ENCODE measurements at regions not wholly inside any gene's neighbourhood (a gene's known extent, or its start where the extent isn't known, plus 50 kb on each side); places are given as distances from the start of the nearest gene placed in this dataset.

- TF ChIP-seq, protein P1, sequence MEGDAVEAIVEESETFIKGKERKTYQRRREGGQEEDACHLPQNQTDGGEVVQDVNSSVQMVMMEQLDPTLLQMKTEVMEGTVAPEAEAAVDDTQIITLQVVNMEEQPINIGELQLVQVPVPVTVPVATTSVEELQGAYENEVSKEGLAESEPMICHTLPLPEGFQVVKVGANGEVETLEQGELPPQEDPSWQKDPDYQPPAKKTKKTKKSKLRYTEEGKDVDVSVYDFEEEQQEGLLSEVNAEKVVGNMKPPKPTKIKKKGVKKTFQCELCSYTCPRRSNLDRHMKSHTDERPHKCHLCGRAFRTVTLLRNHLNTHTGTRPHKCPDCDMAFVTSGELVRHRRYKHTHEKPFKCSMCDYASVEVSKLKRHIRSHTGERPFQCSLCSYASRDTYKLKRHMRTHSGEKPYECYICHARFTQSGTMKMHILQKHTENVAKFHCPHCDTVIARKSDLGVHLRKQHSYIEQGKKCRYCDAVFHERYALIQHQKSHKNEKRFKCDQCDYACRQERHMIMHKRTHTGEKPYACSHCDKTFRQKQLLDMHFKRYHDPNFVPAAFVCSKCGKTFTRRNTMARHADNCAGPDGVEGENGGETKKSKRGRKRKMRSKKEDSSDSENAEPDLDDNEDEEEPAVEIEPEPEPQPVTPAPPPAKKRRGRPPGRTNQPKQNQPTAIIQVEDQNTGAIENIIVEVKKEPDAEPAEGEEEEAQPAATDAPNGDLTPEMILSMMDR (conservative IDR thresholded peaks at IDR 0.05; ENCODE audit: low read depth, low read length), result no peak
- DNase-seq (ENCODE audit: low read depth), result no peak
- H3K4me3 ChIP-seq (ENCODE audit: low read depth, low read length), result no peak overlapping the region
These were observed 68.4 kb upstream of the TOPAZ1 start for GRCh38 chr3:44173263-44173662.

GRCh38 chr3:44175070-44175469 lies 66.6 kb upstream of the TOPAZ1 start:
- DNase-seq (ENCODE audit: low read depth), result no peak
- TF ChIP-seq, protein P1 (conservative IDR thresholded peaks at IDR 0.05; ENCODE audit: low read depth, low read length), result no peak
- H3K4me3 ChIP-seq (ENCODE audit: low read depth, low read length), result no peak overlapping the region

- DNase-seq (ENCODE audit: low read depth), result no peak
- TF ChIP-seq, protein P1 (conservative IDR thresholded peaks at IDR 0.05; ENCODE audit: low read depth, low read length), result no peak
- H3K4me3 ChIP-seq (ENCODE audit: low read depth, low read length), result no peak overlapping the region
These were observed 62.4 kb upstream of the TOPAZ1 start for GRCh38 chr3:44179246-44179645.

DNA sequence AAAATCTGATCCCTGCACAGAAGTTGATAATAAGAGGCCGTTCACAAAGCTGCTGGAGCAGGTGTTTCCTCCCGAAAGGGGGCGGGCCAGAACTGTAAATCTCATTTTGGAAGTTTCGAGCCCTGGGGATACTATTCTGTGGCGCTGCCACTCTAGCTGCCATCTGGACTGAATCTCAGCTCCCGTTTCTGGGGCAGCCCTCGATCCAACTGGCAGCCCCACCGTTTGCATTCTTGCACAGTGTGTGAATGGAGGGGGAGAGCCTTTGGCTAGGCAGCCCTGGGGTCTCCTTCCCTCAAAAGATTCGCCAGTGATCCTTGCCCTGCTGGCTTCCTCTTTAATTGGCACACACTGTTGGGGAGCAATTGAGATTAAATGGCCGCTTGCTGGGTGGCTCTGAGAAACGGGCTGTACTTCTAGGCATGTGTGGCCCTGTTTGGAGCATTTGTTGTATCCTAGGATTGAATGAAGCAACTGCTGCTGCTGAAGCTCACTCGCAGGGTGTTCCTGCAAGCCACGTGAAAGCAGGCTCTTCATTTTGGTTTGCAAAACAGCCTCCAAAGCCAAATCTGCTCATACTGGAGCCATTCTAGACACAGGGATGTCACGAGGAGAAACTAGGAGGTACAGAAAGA lies 57.2 kb upstream of the TOPAZ1 start:
- TF ChIP-seq, protein P1 (conservative IDR thresholded peaks at IDR 0.05; ENCODE audit: low read depth, low read length), result no peak
- no peak overlapping the region for H3K4me3 ChIP-seq (ENCODE audit: low read depth, low read length)
- no peak for DNase-seq (ENCODE audit: low read depth)

- no peak overlapping the region for H3K4me3 ChIP-seq (ENCODE audit: low read depth, low read length)
- TF ChIP-seq, protein P1 (conservative IDR thresholded peaks at IDR 0.05; ENCODE audit: low read depth, low read length), result no peak
- DNase-seq (ENCODE audit: low read depth), result no peak
These were observed 56.2 kb upstream of the TOPAZ1 start for GRCh38 chr3:44185396-44185915.

GRCh38 chr3:44186111-44186672 lies 55.5 kb upstream of the TOPAZ1 start:
- DNase-seq (ENCODE audit: low read depth), result no peak
- no peak overlapping the region for H3K4me3 ChIP-seq (ENCODE audit: low read depth, low read length)
- TF ChIP-seq, protein P1 (conservative IDR thresholded peaks at IDR 0.05; ENCODE audit: low read depth, low read length), result no peak

- TF ChIP-seq, protein P1 (conservative IDR thresholded peaks at IDR 0.05; ENCODE audit: low read depth, low read length), result no peak
- no peak for DNase-seq (ENCODE audit: low read depth)
- no peak overlapping the region for H3K4me3 ChIP-seq (ENCODE audit: low read depth, low read length)
These were observed 55.0 kb upstream of the TOPAZ1 start for GRCh38 chr3:44186712-44187111.

All from epithelial cell of proximal tubule (primary cell).